Tibial nerve (tissue), 4 donors: ENCODE measurements at regions not wholly inside any gene's neighbourhood (a gene's known extent, or its start where the extent isn't known, plus 50 kb on each side); places are given as distances from the start of the nearest gene placed in this dataset.

Experiments used
- EP300 ChIP-seq, 2 donors: sonication (generic); formaldehyde crosslinking; IDR thresholded peaks; one replicate each; pipeline ENCODE4 v1.6.1; 2017; ENCODE audit warnings: antibody characterized with exemption in 2 of 2, mild to moderate bottlenecking in 1 of 2
- POLR2A ChIP-seq, 2 donors: fragments of 450-650 bp; IDR thresholded peaks; one replicate each; pipeline ENCODE4 v1.6.1; 2017; ENCODE audit warnings: antibody characterized with exemption in 2 of 2, mild to moderate bottlenecking in 2 of 2, moderate library complexity in 2 of 2
- TF ChIP-seq, protein P1 (sequence below), 5 experiments: fragments of 200-600 bp in 3 of 5; fragments of 450-650 bp in 2 of 5; sonication (generic) in 3 of 5; IDR thresholded peaks; one replicate each; pipeline ENCODE4 v1.5.1; 2016 to 2019; ENCODE audit warnings: antibody characterized with exemption in 5 of 5, mild to moderate bottlenecking in 3 of 5, moderate library complexity in 2 of 5

- TF ChIP-seq EP300 (IDR thresholded peaks at IDR 0.05) = no peak
- TF ChIP-seq, protein P1, sequence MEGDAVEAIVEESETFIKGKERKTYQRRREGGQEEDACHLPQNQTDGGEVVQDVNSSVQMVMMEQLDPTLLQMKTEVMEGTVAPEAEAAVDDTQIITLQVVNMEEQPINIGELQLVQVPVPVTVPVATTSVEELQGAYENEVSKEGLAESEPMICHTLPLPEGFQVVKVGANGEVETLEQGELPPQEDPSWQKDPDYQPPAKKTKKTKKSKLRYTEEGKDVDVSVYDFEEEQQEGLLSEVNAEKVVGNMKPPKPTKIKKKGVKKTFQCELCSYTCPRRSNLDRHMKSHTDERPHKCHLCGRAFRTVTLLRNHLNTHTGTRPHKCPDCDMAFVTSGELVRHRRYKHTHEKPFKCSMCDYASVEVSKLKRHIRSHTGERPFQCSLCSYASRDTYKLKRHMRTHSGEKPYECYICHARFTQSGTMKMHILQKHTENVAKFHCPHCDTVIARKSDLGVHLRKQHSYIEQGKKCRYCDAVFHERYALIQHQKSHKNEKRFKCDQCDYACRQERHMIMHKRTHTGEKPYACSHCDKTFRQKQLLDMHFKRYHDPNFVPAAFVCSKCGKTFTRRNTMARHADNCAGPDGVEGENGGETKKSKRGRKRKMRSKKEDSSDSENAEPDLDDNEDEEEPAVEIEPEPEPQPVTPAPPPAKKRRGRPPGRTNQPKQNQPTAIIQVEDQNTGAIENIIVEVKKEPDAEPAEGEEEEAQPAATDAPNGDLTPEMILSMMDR (IDR thresholded peaks at IDR 0.05) = no peak
- no peak for TF ChIP-seq POLR2A (IDR thresholded peaks at IDR 0.05)
Measured at GRCh38 chr2:150312271-150312670, 175.2 kb downstream of the RND3 start.
